Spleen (tissue), 7 donors: ENCODE measurements at regions not wholly inside any gene's neighbourhood (a gene's known extent, or its start where the extent isn't known, plus 50 kb on each side); places are given as distances from the start of the nearest gene placed in this dataset.

ENCODE experiments used
- CTCF ChIP-seq, 11 experiments: fragments of 200-600 bp in 7 of 11; fragments of 450-650 bp in 4 of 11; sonication (generic) in 4 of 11; IDR thresholded peaks in 8 of 11; conservative IDR thresholded peaks in 3 of 11; 1 replicate in 7 of 11; 2 replicates in 4 of 11; pipeline versions ENCODE4 v1.4.0 to v1.8.0; 2016 to 2021; ENCODE audit warnings: antibody characterized with exemption in 11 of 11, inconsistent platforms in 4 of 11, mild to moderate bottlenecking in 1 of 11
- POLR2A ChIP-seq, 3 donors: fragments of 450-650 bp; IDR thresholded peaks; one replicate each; pipeline ENCODE4 v1.5.1; 2017; ENCODE audit warnings: antibody characterized with exemption in 3 of 3, mild to moderate bottlenecking in 1 of 3
- donor health status: DM: no; HTN: no; CAD: no; lungs with moderate emphysema.
- donor health status: DM: no; HTN: no; CAD: no.
- donor health status: DM: no; HTN: no; CAD: no.

- no peak for TF ChIP-seq CTCF (IDR thresholded peaks at IDR 0.05 in 8 of 11, conservative IDR thresholded peaks at IDR 0.05 in 3 of 11)
- TF ChIP-seq POLR2A (IDR thresholded peaks at IDR 0.05): no peak
Measured at GRCh38 chr4:60134099-60134498, 1066.0 kb upstream of the ADGRL3 start.
